Duodenal mucosa (tissue), 2 donors: ENCODE measurements at regions not wholly inside any gene's neighbourhood (a gene's known extent, or its start where the extent isn't known, plus 50 kb on each side); places are given as distances from the start of the nearest gene placed in this dataset.

Experiments
- H3K27ac ChIP-seq: one replicate; pipeline ENCODE4 v1.7.0; 2013; ENCODE audit warnings: low read depth, low read length
- H3K27me3 ChIP-seq, 2 donors: one replicate each; pipeline ENCODE4 v1.7.0; 2013; ENCODE audit warnings: low read length in 2 of 2, control low read depth in 1 of 2; ENCODE audit not compliant: insufficient read depth in 2 of 2, control insufficient read depth in 1 of 2
- H3K36me3 ChIP-seq, 2 donors: one replicate each; pipeline ENCODE4 v1.7.0; 2013; ENCODE audit warnings: low read length in 2 of 2, control low read depth in 1 of 2; ENCODE audit not compliant: insufficient read depth in 2 of 2, control insufficient read depth in 1 of 2
- H3K4me1 ChIP-seq, 2 donors: one replicate each; pipeline ENCODE4 v1.7.0; 2013; ENCODE audit warnings: low read length in 2 of 2, control low read depth in 1 of 2; ENCODE audit not compliant: insufficient read depth in 2 of 2, control insufficient read depth in 1 of 2
- H3K4me3 ChIP-seq, 2 donors: one replicate each; pipeline ENCODE4 v1.7.0; 2013; ENCODE audit warnings: low read length in 2 of 2, low read depth in 1 of 2
- H3K9ac ChIP-seq, 2 donors: one replicate each; pipeline ENCODE4 v1.7.0; 2013; ENCODE audit warnings: low read length in 2 of 2, low read depth in 1 of 2
- H3K9me3 ChIP-seq, 2 donors: one replicate each; pipeline ENCODE4 v1.7.0; 2013; ENCODE audit warnings: low read length in 2 of 2, control low read depth in 1 of 2; ENCODE audit not compliant: control insufficient read depth in 1 of 2

DNA sequence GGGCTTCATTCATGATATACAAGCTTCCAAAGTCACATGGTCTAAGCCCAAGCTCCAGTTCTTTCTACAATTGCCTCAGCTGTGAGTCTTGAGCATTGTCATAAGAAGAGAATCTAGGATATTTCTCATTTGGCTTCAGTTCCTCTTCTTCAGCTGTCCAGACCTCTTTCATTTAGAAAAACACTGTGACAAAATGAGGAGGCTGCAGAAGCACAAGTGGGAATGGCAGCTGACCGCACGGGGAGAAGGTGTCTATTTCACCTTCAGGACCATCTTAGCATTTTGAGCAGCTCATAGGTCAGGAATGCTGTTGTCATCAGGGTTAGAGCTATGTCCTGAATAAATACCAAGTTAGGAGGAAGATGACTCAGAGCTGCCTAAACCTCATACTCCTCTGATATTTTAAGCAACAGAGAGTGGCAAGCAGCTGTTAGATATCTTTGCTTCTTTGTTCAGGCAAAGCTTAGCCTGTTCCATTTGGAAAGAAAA, 390.1 kb upstream of the CITED2 start:
- no peak overlapping the region for H3K4me3 ChIP-seq
- H3K27ac ChIP-seq = peak overlapping the region; percentile 47
- H3K9me3 ChIP-seq = no peaks in the 10 kb centered on the region
- H3K9ac ChIP-seq = no peak overlapping the region
- H3K4me1 ChIP-seq = peaks cover 10 to 23% of the 10 kb centered on the region in 2 donors
- no peaks in the 10 kb centered on the region for H3K27me3 ChIP-seq
- H3K36me3 ChIP-seq = no peaks in the 10 kb centered on the region

- Histone ChIP-seq H3K36me3 (no peaks in the 10 kb centered on the region), H3K4me1 (peaks cover 10 to 23% of the 10 kb centered on the region in 2 donors), H3K9me3 (no peaks in the 10 kb centered on the region), H3K9ac (no peak overlapping the region), H3K27ac (peak overlapping the region; percentile 47), H3K27me3 (no peaks in the 10 kb centered on the region), H3K4me3 (no peak overlapping the region)
Measured at GRCh38 chr6:139763468-139764210, 389.2 kb upstream of the CITED2 start.

- Histone ChIP-seq H3K9ac (no peak overlapping the region), H3K4me3 (no peak overlapping the region), H3K27me3 (no peaks in the 10 kb centered on the region), H3K36me3 (no peaks in the 10 kb centered on the region), H3K4me1 (peaks cover 10 to 23% of the 10 kb centered on the region in 2 donors), H3K9me3 (no peaks in the 10 kb centered on the region), H3K27ac (no peak overlapping the region)
Measured at GRCh38 chr6:139762587-139763031, 388.2 kb upstream of the CITED2 start.

DNA sequence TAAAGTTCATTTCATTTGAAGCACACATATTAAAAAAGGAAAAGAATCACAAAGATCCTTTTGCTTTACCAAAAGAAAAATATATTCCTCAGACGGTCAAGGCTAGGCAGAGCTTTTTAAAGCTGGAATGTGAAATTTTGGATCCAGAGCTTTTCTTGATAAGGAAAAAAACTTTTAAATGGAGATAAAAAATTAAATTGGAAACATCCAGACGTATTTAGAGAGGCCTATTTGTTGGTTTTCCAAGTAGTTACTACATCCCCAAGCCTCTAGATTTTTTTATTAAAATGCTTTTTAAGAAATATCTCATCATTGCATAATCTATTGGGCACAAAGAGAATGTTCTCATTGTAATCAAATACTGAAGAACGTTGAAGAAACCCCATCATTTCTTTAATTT, 385.7 kb upstream of the CITED2 start:
- H3K4me1 ChIP-seq = peaks cover 9 to 17% of the 10 kb centered on the region in 2 donors
- no peak overlapping the region for H3K4me3 ChIP-seq
- no peak overlapping the region for H3K9ac ChIP-seq
- H3K9me3 ChIP-seq = no peaks in the 10 kb centered on the region
- no peaks in the 10 kb centered on the region for H3K27me3 ChIP-seq
- H3K36me3 ChIP-seq = no peaks in the 10 kb centered on the region
- H3K27ac ChIP-seq = no peak overlapping the region

GRCh38 chr6:139759086-139759485, 384.6 kb upstream of the CITED2 start:
- H3K4me1 ChIP-seq = peaks cover 0 to 8% of the 10 kb centered on the region in 2 donors
- H3K36me3 ChIP-seq = no peaks in the 10 kb centered on the region
- no peaks in the 10 kb centered on the region for H3K27me3 ChIP-seq
- H3K9ac ChIP-seq = no peak overlapping the region
- H3K9me3 ChIP-seq = no peaks in the 10 kb centered on the region
- no peak overlapping the region for H3K4me3 ChIP-seq
- no peak overlapping the region for H3K27ac ChIP-seq

GRCh38 chr6:139758209-139758611, 383.8 kb upstream of the CITED2 start:
- H3K4me3 ChIP-seq = no peak overlapping the region
- H3K4me1 ChIP-seq = peaks cover 0 to 6% of the 10 kb centered on the region in 2 donors
- H3K27ac ChIP-seq = no peak overlapping the region
- no peaks in the 10 kb centered on the region for H3K27me3 ChIP-seq
- no peak overlapping the region for H3K9ac ChIP-seq
- H3K36me3 ChIP-seq = no peaks in the 10 kb centered on the region
- H3K9me3 ChIP-seq = no peaks in the 10 kb centered on the region

- Histone ChIP-seq H3K27ac (no peak overlapping the region), H3K36me3 (no peaks in the 10 kb centered on the region), H3K4me1 (peaks cover 0 to 6% of the 10 kb centered on the region in 2 donors), H3K9ac (no peak overlapping the region), H3K4me3 (no peak overlapping the region), H3K27me3 (no peaks in the 10 kb centered on the region), H3K9me3 (no peaks in the 10 kb centered on the region)
Measured at GRCh38 chr6:139757784-139758183, 383.3 kb upstream of the CITED2 start.

- Histone ChIP-seq H3K4me1 (peaks cover 0 to 6% of the 10 kb centered on the region in 2 donors), H3K27ac (no peak overlapping the region), H3K36me3 (no peaks in the 10 kb centered on the region), H3K4me3 (no peak overlapping the region), H3K9ac (no peak overlapping the region), H3K27me3 (no peaks in the 10 kb centered on the region), H3K9me3 (no peaks in the 10 kb centered on the region)
Measured at GRCh38 chr6:139756381-139756780, 381.9 kb upstream of the CITED2 start.

DNA sequence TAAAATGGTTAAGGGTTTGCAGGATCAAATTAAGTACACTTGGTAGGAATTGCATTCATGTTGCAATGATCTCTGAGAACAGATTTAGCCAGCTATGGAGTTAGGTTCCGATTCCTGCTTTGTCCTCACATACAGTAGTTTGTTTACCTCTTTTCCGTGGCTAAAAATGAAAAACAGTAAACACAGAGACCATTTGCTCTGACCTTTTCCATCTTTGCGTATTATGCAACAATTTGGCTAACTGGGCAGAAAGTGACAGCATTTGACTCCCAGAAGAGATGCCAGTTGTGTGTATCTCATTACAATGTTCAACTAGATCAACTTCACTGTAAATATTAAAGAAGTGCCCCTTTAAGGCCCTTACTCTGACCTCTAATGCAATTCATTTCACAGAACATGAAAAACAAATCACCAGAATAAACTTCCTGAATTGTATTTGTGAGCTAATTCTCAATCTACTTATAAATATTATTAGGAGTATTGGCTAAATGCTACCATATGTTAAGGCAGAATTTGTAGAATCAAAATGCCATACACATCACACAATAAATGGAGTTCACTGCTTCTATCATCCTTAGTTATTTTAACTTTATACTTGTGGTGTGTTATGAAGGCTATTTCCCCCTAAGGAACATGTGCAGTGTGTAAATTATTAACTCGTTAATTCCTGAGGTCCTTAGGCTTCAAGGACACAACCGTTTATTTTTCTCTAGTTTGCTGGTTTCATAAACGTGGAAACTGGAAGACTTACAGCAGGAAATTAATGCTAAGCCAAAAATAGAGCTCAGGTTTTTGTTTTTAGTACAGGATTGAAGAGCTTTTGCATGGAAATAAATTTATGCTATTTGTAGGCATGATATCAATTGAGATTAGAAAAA, 380.7 kb upstream of the CITED2 start:
- peaks cover 0 to 6% of the 10 kb centered on the region in 2 donors for H3K4me1 ChIP-seq
- no peak overlapping the region for H3K27ac ChIP-seq
- no peaks in the 10 kb centered on the region for H3K9me3 ChIP-seq
- no peak overlapping the region for H3K4me3 ChIP-seq
- H3K36me3 ChIP-seq = no peaks in the 10 kb centered on the region
- no peaks in the 10 kb centered on the region for H3K27me3 ChIP-seq
- no peak overlapping the region for H3K9ac ChIP-seq
